IMR-90 (cell line): ENCODE measurements at regions not wholly inside any gene's neighbourhood (a gene's known extent, or its start where the extent isn't known, plus 50 kb on each side); places are given as distances from the start of the nearest gene placed in this dataset.

Experiments
- ATAC-seq: fragments of 200-7000 bp; cut with Tn5 transposase; 2 replicates; pipeline ENCODE4 v1.9.1; 2020; ENCODE audit warnings: low read depth, mild to moderate bottlenecking, moderate library complexity
- BruUV-seq: library from RNA; stranded (reverse); fragments of 400-500 nt; replicated peaks from 2 replicates; lab custom pipeline; 2021; lab: Mats Ljungman, UMichigan
- CTCF ChIA-PET: fragments of 300-600 bp; formaldehyde crosslinking; extraction: SDS; loops from one replicate; lab custom pipeline; 2021; ENCODE audit warnings: antibody characterized with exemption; lab: Yijun Ruan, JAX
- POLR2A ChIA-PET: fragments of 300-600 bp; sonication (Branson Sonifier 250); formaldehyde crosslinking; loops from one replicate; lab custom pipeline; 2022; ENCODE audit warnings: antibody characterized with exemption; ENCODE audit not compliant: unreplicated experiment; lab: Charles Lee
- DNase-seq: peaks from one replicate; pipeline ENCODE4 v3.0.0; 2013
- H2AFZ ChIP-seq: replicated peaks from 2 replicates; pipeline ENCODE3; 2013; ENCODE audit warnings: low read length, mild to moderate bottlenecking; ENCODE audit not compliant: poor library complexity
- H2AK5ac ChIP-seq: 2 replicates; pipeline ENCODE4 v1.6.1; 2013; ENCODE audit warnings: low read depth, low read length, inconsistent platforms
- H2AK9ac ChIP-seq: replicated peaks from 2 replicates; pipeline ENCODE3; 2013; ENCODE audit warnings: mild to moderate bottlenecking, low read depth, low read length, moderate library complexity; ENCODE audit not compliant: poor library complexity
- H2BK120ac ChIP-seq: 2 replicates; pipeline ENCODE4 v1.6.1; 2013; ENCODE audit warnings: low read depth, low read length, inconsistent platforms
- H2BK15ac ChIP-seq: 3 replicates; pipeline ENCODE4 v1.6.1; 2013; ENCODE audit warnings: low read depth, low read length, inconsistent platforms
- H2BK20ac ChIP-seq: 2 replicates; pipeline ENCODE4 v1.6.1; 2013; ENCODE audit warnings: low read depth, mild to moderate bottlenecking, inconsistent platforms, low read length, moderate library complexity
- H2BK5ac ChIP-seq: 2 replicates; pipeline ENCODE4 v1.6.1; 2013; ENCODE audit warnings: mild to moderate bottlenecking, low read depth, low read length, inconsistent platforms; ENCODE audit not compliant: poor library complexity, severe bottlenecking
- H3K14ac ChIP-seq: replicated peaks from 2 replicates; pipeline ENCODE4 v1.6.1; 2013; ENCODE audit warnings: low read depth, low read length, inconsistent platforms
- H3K18ac ChIP-seq: 2 replicates; pipeline ENCODE4 v1.6.1; 2013; ENCODE audit warnings: low read depth, low read length, control low read depth
- H3K23ac ChIP-seq: 2 replicates; pipeline ENCODE4 v1.6.1; 2013; ENCODE audit warnings: low read depth, low read length, inconsistent platforms
- H3K27ac ChIP-seq: 2 replicates; pipeline ENCODE4 v1.5.1; 2013; ENCODE audit warnings: mild to moderate bottlenecking, control low read depth, low read length; ENCODE audit not compliant: insufficient read depth
- H3K27me3 ChIP-seq: 2 replicates; pipeline ENCODE4 v1.6.1; 2013; ENCODE audit warnings: low read length; ENCODE audit not compliant: control insufficient read depth, insufficient read depth
- H3K36me3 ChIP-seq: 2 replicates; pipeline ENCODE4 v1.6.1; 2013; ENCODE audit warnings: low read length, mixed read lengths; ENCODE audit not compliant: control insufficient read depth, insufficient read depth
- H3K4ac ChIP-seq: 2 replicates; pipeline ENCODE4 v1.6.1; 2013; ENCODE audit warnings: low read depth, low read length, inconsistent platforms
- H3K4me1 ChIP-seq: 2 replicates; pipeline ENCODE4 v1.6.1; 2013; ENCODE audit warnings: low read length, mixed read lengths; ENCODE audit not compliant: control insufficient read depth, insufficient read depth
- H3K4me2 ChIP-seq: 2 replicates; pipeline ENCODE4 v1.6.1; 2013; ENCODE audit warnings: low read depth, mild to moderate bottlenecking, control low read depth, low read length, moderate library complexity
- H3K4me3 ChIP-seq: 2 replicates; pipeline ENCODE4 v1.5.1; 2013; ENCODE audit warnings: low read depth, mild to moderate bottlenecking, control low read depth, low read length, moderate library complexity; ENCODE audit not compliant: insufficient read depth
- H3K56ac ChIP-seq: 2 replicates; pipeline ENCODE4 v1.6.1; 2013; ENCODE audit warnings: low read length, inconsistent platforms; ENCODE audit not compliant: insufficient read depth; ENCODE audit errors: extremely low read depth
- H3K79me1 ChIP-seq, 2 experiments: 2 replicates each; pipeline ENCODE4 v1.6.1; 2013; ENCODE audit warnings: low read length in 2 of 2, inconsistent platforms in 1 of 2, low read depth in 1 of 2
- H3K9ac ChIP-seq: 2 replicates; pipeline ENCODE4 v1.6.1; 2013; ENCODE audit warnings: low read depth, low read length, control low read depth
- H3K9me1 ChIP-seq: 2 replicates; pipeline ENCODE4 v1.6.1; 2013; ENCODE audit warnings: low read length, inconsistent platforms; ENCODE audit not compliant: insufficient read depth
- H3K9me3 ChIP-seq: 2 replicates; pipeline ENCODE4 v1.6.1; 2013; ENCODE audit warnings: low read length; ENCODE audit not compliant: control insufficient read depth, insufficient read depth
- H4K20me1 ChIP-seq: 2 replicates; pipeline ENCODE4 v1.6.1; 2013; ENCODE audit warnings: low read length, inconsistent platforms; ENCODE audit not compliant: insufficient read depth
- H4K5ac ChIP-seq: 2 replicates; pipeline ENCODE4 v1.6.1; 2013; ENCODE audit warnings: mild to moderate bottlenecking, low read depth, low read length, control low read depth
- H4K8ac ChIP-seq, 2 experiments: 2 replicates each; pipeline ENCODE4 v1.6.1; 2013; ENCODE audit warnings: low read depth in 2 of 2, low read length in 2 of 2, control low read depth in 1 of 2, inconsistent platforms in 1 of 2
- H4K91ac ChIP-seq: 2 replicates; pipeline ENCODE4 v1.6.1; 2013; ENCODE audit warnings: low read depth, low read length, inconsistent platforms; ENCODE audit not compliant: insufficient read depth
- BHLHE40 ChIP-seq: fragments of 150-350 bp; IDR thresholded peaks from 2 replicates; pipeline ENCODE4 v1.6.1; 2016; ENCODE audit warnings: mild to moderate bottlenecking, low read depth, low read length
- CHD1 ChIP-seq: IDR thresholded peaks from 2 replicates; pipeline ENCODE4 v1.6.1; 2012; ENCODE audit warnings: low read depth, low read length, improper control_type of control experiment
- ELK1 ChIP-seq: fragments of 150-350 bp; IDR thresholded peaks from 2 replicates; pipeline ENCODE4 v1.6.1; 2016; ENCODE audit warnings: low read depth, mild to moderate bottlenecking, low read length, moderate library complexity, borderline replicate concordance
- MAZ ChIP-seq: IDR thresholded peaks from 2 replicates; pipeline ENCODE4 v1.6.1; 2012; ENCODE audit warnings: low read depth, mild to moderate bottlenecking, low read length, improper control_type of control experiment, moderate library complexity, borderline replicate concordance
- NFE2L2 ChIP-seq: fragments of 150-350 bp; IDR thresholded peaks from 2 replicates; pipeline ENCODE4 v1.6.1; 2016; ENCODE audit warnings: low read depth, mild to moderate bottlenecking, low read length
- RAD21 ChIP-seq: IDR thresholded peaks from 2 replicates; pipeline ENCODE4 v1.6.1; 2012; ENCODE audit warnings: low read length, improper control_type of control experiment
- RCOR1 ChIP-seq: IDR thresholded peaks from 2 replicates; pipeline ENCODE4 v1.6.1; 2012; ENCODE audit warnings: mild to moderate bottlenecking, low read length, improper control_type of control experiment; ENCODE audit not compliant: insufficient replicate concordance
- dilution Hi-C: fragments of 300-500 bp; cut with HindIII; formaldehyde crosslinking; loops from one replicate; pipeline ENCODE4 v1.14.3; 2018; ENCODE audit warnings: low sequenced_read_pairs; ENCODE audit not compliant: unreplicated experiment
- in situ Hi-C: fragments of 300-500 bp; cut with MboI; formaldehyde crosslinking; loops from 3 replicates; pipeline ENCODE4 v1.14.3; 2019; ENCODE audit warnings: low sequenced_read_pairs, inconsistent platforms, mixed read lengths
- intact Hi-C: fragments of 100-400 bp; cut with micrococcal nuclease; formaldehyde crosslinking; loops from 2 replicates; pipeline ENCODE4 v1.10.0; 2022

GRCh38 chr18:2306606-2307005 lies 264.7 kb downstream of the METTL4 start:
- H4K8ac ChIP-seq: no peak overlapping the region

More at GRCh38 chr18:2306606-2307005, 264.7 kb downstream of the METTL4 start:
- H3K4me2 ChIP-seq: no peak overlapping the region
- no peak overlapping the region for H3K4ac ChIP-seq
- no peak for ATAC-seq
- no peak overlapping the region for H2AFZ ChIP-seq
- dilution Hi-C loops (no loop called here), intact Hi-C loops (no loop called here), in situ Hi-C loops (no loop called here)
- CTCF ChIA-PET: no interaction called here
- H4K91ac ChIP-seq: no peak overlapping the region
- no peak overlapping the region for H3K56ac ChIP-seq
- H2AK5ac ChIP-seq: no peak overlapping the region
- H3K4me1 ChIP-seq: no peaks in the 10 kb centered on the region
- peaks cover 3% of the 10 kb centered on the region for H3K27me3 ChIP-seq
- POLR2A ChIA-PET: no interaction called here
- TF ChIP-seq BHLHE40: no peak
- TF ChIP-seq MAZ: no peak
- no peak for TF ChIP-seq NFE2L2
- no peak for TF ChIP-seq CHD1
- TF ChIP-seq ELK1: no peak
- no peak for TF ChIP-seq RAD21
- TF ChIP-seq RCOR1: no peak
- H3K36me3 ChIP-seq: no peaks in the 10 kb centered on the region
- H3K79me1 ChIP-seq: no peaks in the 10 kb centered on the region
- no TSS peak for BruUV-seq
- H3K9me1 ChIP-seq: no peaks in the 10 kb centered on the region
- no peak overlapping the region for H3K23ac ChIP-seq
- H4K20me1 ChIP-seq: no peaks in the 10 kb centered on the region
- H2BK20ac ChIP-seq: no peak overlapping the region
- no peak overlapping the region for H2AK9ac ChIP-seq
- no peak for DNase-seq
- H3K27ac ChIP-seq: no peak overlapping the region
- H3K4me3 ChIP-seq: no peak overlapping the region
- H4K5ac ChIP-seq: no peak overlapping the region
- no peak overlapping the region for H2BK15ac ChIP-seq
- H3K9ac ChIP-seq: no peak overlapping the region
- no peak overlapping the region for H3K14ac ChIP-seq
- no peak overlapping the region for H3K18ac ChIP-seq
- H2BK5ac ChIP-seq: no peak overlapping the region
- H2BK120ac ChIP-seq: no peak overlapping the region
- H3K9me3 ChIP-seq: no peaks in the 10 kb centered on the region
